Activated T-helper 2 cell treated with anti-CD3 and anti-CD28 coated beads, Interferon-gamma antibody, Interleukin-2, Interleukin-4, amounts not matched to agents 10 μg/mL and 5 μg/mL and 100 μg/mL, durations not matched to agents 14 hours and 24 hours and 36 hours (primary cell): ENCODE measurements at regions not wholly inside any gene's neighbourhood (a gene's known extent, or its start where the extent isn't known, plus 50 kb on each side); places are given as distances from the start of the nearest gene placed in this dataset.

Experiments used
- DNase-seq: peaks from one replicate; pipeline ENCODE4 v3.0.0; 2021; ENCODE audit warnings: low spot score
- H3K27ac Mint-ChIP-seq: one replicate; pipeline ENCODE4 v1.8.0; 2021; ENCODE audit warnings: mixed read lengths
- H3K27me3 Mint-ChIP-seq: one replicate; pipeline ENCODE4 v1.8.0; 2021; ENCODE audit warnings: low read depth, mixed read lengths
- H3K36me3 Mint-ChIP-seq: one replicate; pipeline ENCODE4 v1.8.0; 2021; ENCODE audit warnings: low read depth, mixed read lengths
- H3K4me1 Mint-ChIP-seq: one replicate; pipeline ENCODE4 v1.8.0; 2021; ENCODE audit warnings: low read depth, mixed read lengths
- H3K4me3 Mint-ChIP-seq: one replicate; pipeline ENCODE4 v1.8.0; 2021; ENCODE audit warnings: low read depth, mild to moderate bottlenecking, moderate library complexity, mixed read lengths
- H3K9me3 Mint-ChIP-seq: one replicate; pipeline ENCODE4 v1.8.0; 2021; ENCODE audit warnings: mixed read lengths
- intact Hi-C: fragments of 100-400 bp; cut with micrococcal nuclease; formaldehyde crosslinking; loops from one replicate; pipeline ENCODE4 v1.15.1; 2023

- H3K4me1 Mint-ChIP-seq, result peaks cover 21% of the 10 kb centered on the region
- intact Hi-C loops, result loop anchor here (5.0 to 10.0 kb wide), 5 partner anchors 54 to 981 kb away; partner anchors contain the start of gene ZNF438
- no peak overlapping the region for H3K4me3 Mint-ChIP-seq
- no peak overlapping the region for H3K27ac Mint-ChIP-seq
- H3K36me3 Mint-ChIP-seq, result no peaks in the 10 kb centered on the region
- no peaks in the 10 kb centered on the region for H3K9me3 Mint-ChIP-seq
- H3K27me3 Mint-ChIP-seq, result peaks cover 13% of the 10 kb centered on the region
- DNase-seq, result no peak
These were observed 152.1 kb upstream of the LYZL2 start for GRCh38 chr10:30781670-30782121.

- Mint-ChIP-seq H3K36me3 (no peaks in the 10 kb centered on the region), H3K27me3 (peaks cover 11% of the 10 kb centered on the region), H3K9me3 (no peaks in the 10 kb centered on the region), H3K27ac (no peak overlapping the region), H3K4me1 (peaks cover 11% of the 10 kb centered on the region), H3K4me3 (no peak overlapping the region)
- DNase-seq, result no peak
- intact Hi-C loops, result no loop called here
These were observed 149.2 kb upstream of the LYZL2 start for GRCh38 chr10:30778769-30779168.

- peaks cover 11% of the 10 kb centered on the region for H3K27me3 Mint-ChIP-seq
- no peak for DNase-seq
- no peaks in the 10 kb centered on the region for H3K4me1 Mint-ChIP-seq
- H3K4me3 Mint-ChIP-seq, result no peak overlapping the region
- intact Hi-C loops, result no loop called here
- H3K36me3 Mint-ChIP-seq, result no peaks in the 10 kb centered on the region
- H3K9me3 Mint-ChIP-seq, result peaks cover 6% of the 10 kb centered on the region
- H3K27ac Mint-ChIP-seq, result no peak overlapping the region
These were observed 146.4 kb upstream of the LYZL2 start for GRCh38 chr10:30775779-30776591.

GRCh38 chr10:30774261-30774660 lies 144.7 kb upstream of the LYZL2 start:
- Mint-ChIP-seq H3K4me3 (no peak overlapping the region), H3K27ac (no peak overlapping the region), H3K9me3 (peaks cover 13% of the 10 kb centered on the region), H3K36me3 (no peaks in the 10 kb centered on the region), H3K4me1 (no peaks in the 10 kb centered on the region), H3K27me3 (peaks cover 10% of the 10 kb centered on the region)
- no peak for DNase-seq
- intact Hi-C loops, result no loop called here

- H3K4me3 Mint-ChIP-seq, result no peak overlapping the region
- H3K27ac Mint-ChIP-seq, result no peak overlapping the region
- H3K9me3 Mint-ChIP-seq, result peaks cover 13% of the 10 kb centered on the region
- H3K36me3 Mint-ChIP-seq, result no peaks in the 10 kb centered on the region
- no peaks in the 10 kb centered on the region for H3K4me1 Mint-ChIP-seq
- intact Hi-C loops, result no loop called here
- no peak for DNase-seq
- H3K27me3 Mint-ChIP-seq, result peaks cover 4% of the 10 kb centered on the region
These were observed 143.9 kb upstream of the LYZL2 start for GRCh38 chr10:30773501-30773900.

- Mint-ChIP-seq H3K4me3 (no peak overlapping the region), H3K4me1 (no peaks in the 10 kb centered on the region), H3K36me3 (no peaks in the 10 kb centered on the region), H3K9me3 (peaks cover 13% of the 10 kb centered on the region), H3K27me3 (peaks cover 2% of the 10 kb centered on the region), H3K27ac (no peak overlapping the region)
- DNase-seq, result no peak
- intact Hi-C loops, result no loop called here
These were observed 141.3 kb upstream of the LYZL2 start for GRCh38 chr10:30770816-30771215.

- DNase-seq, result no peak
- Mint-ChIP-seq H3K27ac (no peak overlapping the region), H3K4me1 (no peaks in the 10 kb centered on the region), H3K9me3 (peaks cover 13% of the 10 kb centered on the region), H3K36me3 (no peaks in the 10 kb centered on the region), H3K4me3 (no peak overlapping the region), H3K27me3 (peaks cover 2% of the 10 kb centered on the region)
- intact Hi-C loops, result no loop called here
These were observed 140.7 kb upstream of the LYZL2 start for GRCh38 chr10:30770229-30770628.

- intact Hi-C loops, result no loop called here
- H3K9me3 Mint-ChIP-seq, result peaks cover 13% of the 10 kb centered on the region
- no peaks in the 10 kb centered on the region for H3K36me3 Mint-ChIP-seq
- no peaks in the 10 kb centered on the region for H3K4me1 Mint-ChIP-seq
- no peak overlapping the region for H3K27ac Mint-ChIP-seq
- peaks cover 2% of the 10 kb centered on the region for H3K27me3 Mint-ChIP-seq
- no peak overlapping the region for H3K4me3 Mint-ChIP-seq
- no peak for DNase-seq
These were observed 139.8 kb upstream of the LYZL2 start for GRCh38 chr10:30769361-30769760.

GRCh38 chr10:30765616-30766015 lies 136.1 kb upstream of the LYZL2 start:
- intact Hi-C loops, result no loop called here
- H3K27ac Mint-ChIP-seq, result no peak overlapping the region
- H3K4me1 Mint-ChIP-seq, result peaks cover 8% of the 10 kb centered on the region
- no peak for DNase-seq
- no peak overlapping the region for H3K4me3 Mint-ChIP-seq
- H3K36me3 Mint-ChIP-seq, result peaks cover 3% of the 10 kb centered on the region
- peaks cover 2% of the 10 kb centered on the region for H3K27me3 Mint-ChIP-seq
- H3K9me3 Mint-ChIP-seq, result peaks cover 6% of the 10 kb centered on the region

- H3K4me1 Mint-ChIP-seq, result peaks cover 8% of the 10 kb centered on the region
- H3K4me3 Mint-ChIP-seq, result no peak overlapping the region
- H3K27me3 Mint-ChIP-seq, result peaks cover 2% of the 10 kb centered on the region
- DNase-seq, result no peak
- intact Hi-C loops, result no loop called here
- H3K27ac Mint-ChIP-seq, result no peak overlapping the region
- H3K36me3 Mint-ChIP-seq, result peaks cover 5% of the 10 kb centered on the region
- H3K9me3 Mint-ChIP-seq, result peaks cover 8% of the 10 kb centered on the region
These were observed 135.6 kb upstream of the LYZL2 start for GRCh38 chr10:30765022-30765615.

GRCh38 chr10:30763918-30764317 lies 134.4 kb upstream of the LYZL2 start:
- H3K4me3 Mint-ChIP-seq, result no peak overlapping the region
- peaks cover 5% of the 10 kb centered on the region for H3K36me3 Mint-ChIP-seq
- H3K4me1 Mint-ChIP-seq, result peaks cover 15% of the 10 kb centered on the region
- intact Hi-C loops, result no loop called here
- no peak for DNase-seq
- H3K9me3 Mint-ChIP-seq, result peaks cover 5% of the 10 kb centered on the region
- H3K27me3 Mint-ChIP-seq, result peaks cover 2% of the 10 kb centered on the region
- H3K27ac Mint-ChIP-seq, result peak overlapping the region; percentile 55

GRCh38 chr10:30762620-30763019 lies 133.1 kb upstream of the LYZL2 start:
- peaks cover 18% of the 10 kb centered on the region for H3K4me1 Mint-ChIP-seq
- peaks cover 5% of the 10 kb centered on the region for H3K36me3 Mint-ChIP-seq
- H3K9me3 Mint-ChIP-seq, result peaks cover 5% of the 10 kb centered on the region
- DNase-seq, result no peak
- no peak overlapping the region for H3K4me3 Mint-ChIP-seq
- H3K27me3 Mint-ChIP-seq, result peaks cover 2% of the 10 kb centered on the region
- intact Hi-C loops, result no loop called here
- H3K27ac Mint-ChIP-seq, result no peak overlapping the region

- H3K36me3 Mint-ChIP-seq, result peaks cover 7% of the 10 kb centered on the region
- no peaks in the 10 kb centered on the region for H3K27me3 Mint-ChIP-seq
- DNase-seq, result no peak
- peak overlapping the region; percentile 60 for H3K27ac Mint-ChIP-seq
- intact Hi-C loops, result loop anchor here (1.0 kb wide), 1 partner anchor 8 kb away; no protein-coding TSS in a partner anchor
- peaks cover 9% of the 10 kb centered on the region for H3K9me3 Mint-ChIP-seq
- peaks cover 18% of the 10 kb centered on the region for H3K4me1 Mint-ChIP-seq
- H3K4me3 Mint-ChIP-seq, result no peak overlapping the region
These were observed 129.9 kb upstream of the LYZL2 start for GRCh38 chr10:30759423-30759822.
